CD8-positive, alpha-beta memory T cell (primary cell): ENCODE measurements at regions not wholly inside any gene's neighbourhood (a gene's known extent, or its start where the extent isn't known, plus 50 kb on each side); places are given as distances from the start of the nearest gene placed in this dataset.

ENCODE experiments used
- CTCF ChIA-PET: fragments of 350-600 bp; sonication (Branson Sonifier 250); formaldehyde crosslinking; loops from one replicate; lab custom pipeline; 2021; ENCODE audit warnings: antibody characterized with exemption; lab: Charles Lee
- POLR2A ChIA-PET: fragments of 350-600 bp; sonication (Branson Sonifier 250); formaldehyde crosslinking; loops from one replicate; lab custom pipeline; 2021; ENCODE audit warnings: antibody characterized with exemption; lab: Charles Lee
- DNase-seq, 5 donors: peaks; one replicate each; pipeline versions ENCODE4 v3.0.0 to v3.0.0-alpha.2; 2020 to 2022; ENCODE audit warnings: mixed read lengths in 1 of 5
- H3K27ac ChIP-seq: one replicate; pipeline ENCODE4 v1.7.0; 2013; ENCODE audit warnings: low read depth, mild to moderate bottlenecking, low read length, moderate library complexity
- H3K27me3 ChIP-seq: 2 replicates; pipeline ENCODE4 v1.7.0; 2013; ENCODE audit warnings: low read length, mild to moderate bottlenecking; ENCODE audit not compliant: insufficient read depth, poor library complexity, severe bottlenecking
- H3K36me3 ChIP-seq: 2 replicates; pipeline ENCODE4 v1.7.0; 2013; ENCODE audit warnings: mild to moderate bottlenecking, low read length, moderate library complexity; ENCODE audit not compliant: insufficient read depth
- H3K4me1 ChIP-seq: 2 replicates; pipeline ENCODE4 v1.7.0; 2013; ENCODE audit warnings: mild to moderate bottlenecking, low read length, moderate library complexity; ENCODE audit not compliant: insufficient read depth
- H3K4me3 ChIP-seq: 2 replicates; pipeline ENCODE4 v1.7.0; 2013; ENCODE audit warnings: mild to moderate bottlenecking, low read length
- H3K9me3 ChIP-seq: 2 replicates; pipeline ENCODE4 v1.7.0; 2013; ENCODE audit warnings: mild to moderate bottlenecking, low read length
- H3K27ac Mint-ChIP-seq, 8 donors: one replicate each; pipeline ENCODE4 v1.8.0; 2020 to 2021; ENCODE audit warnings: mixed read lengths in 8 of 8, mild to moderate bottlenecking in 6 of 8, inconsistent platforms in 3 of 8, moderate library complexity in 3 of 8
- H3K27me3 Mint-ChIP-seq, 2 donors: one replicate each; pipeline ENCODE4 v1.8.0; 2020 to 2021; ENCODE audit warnings: mixed read lengths in 2 of 2, mild to moderate bottlenecking in 1 of 2, moderate library complexity in 1 of 2
- H3K36me3 Mint-ChIP-seq, 3 donors: one replicate each; pipeline ENCODE4 v1.8.0; 2020 to 2021; ENCODE audit warnings: mixed read lengths in 3 of 3, inconsistent platforms in 1 of 3, mild to moderate bottlenecking in 1 of 3
- H3K4me1 Mint-ChIP-seq, 3 donors: one replicate each; pipeline ENCODE4 v1.8.0; 2020 to 2021; ENCODE audit warnings: mixed read lengths in 3 of 3, inconsistent platforms in 1 of 3, mild to moderate bottlenecking in 1 of 3
- H3K4me3 Mint-ChIP-seq, 7 donors: one replicate each; pipeline ENCODE4 v1.8.0; 2020 to 2021; ENCODE audit warnings: mixed read lengths in 7 of 7, mild to moderate bottlenecking in 6 of 7, moderate library complexity in 4 of 7, inconsistent platforms in 2 of 7
- H3K9me3 Mint-ChIP-seq, 5 donors: one replicate each; pipeline ENCODE4 v1.8.0; 2020 to 2022; ENCODE audit warnings: mixed read lengths in 5 of 5, mild to moderate bottlenecking in 3 of 5, moderate library complexity in 2 of 5, inconsistent platforms in 1 of 5

DNA sequence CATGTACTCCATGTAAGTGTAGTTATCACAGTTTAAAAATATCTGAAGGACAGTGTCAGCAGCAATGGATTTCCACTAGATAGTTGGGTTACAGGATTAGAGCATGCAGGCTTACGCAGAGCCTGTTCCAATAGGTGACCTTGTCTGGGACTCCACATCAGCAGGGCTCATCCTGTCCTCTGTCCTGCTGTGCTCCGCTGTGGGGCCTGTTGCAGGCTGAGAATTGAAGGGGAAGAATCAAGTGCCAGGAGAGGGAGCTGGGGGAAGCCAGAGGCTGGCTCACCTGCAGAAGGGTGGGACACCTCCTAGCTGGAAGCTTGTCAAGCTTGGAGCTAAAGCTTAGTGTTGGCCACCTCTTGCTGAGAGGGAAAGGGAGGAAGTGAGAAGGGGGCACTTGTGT, 62.8 kb downstream of the XCL2 start:
- Histone ChIP-seq H3K4me1 (peaks cover 28% of the 10 kb centered on the region), H3K27me3 (no peaks in the 10 kb centered on the region), H3K27ac (no peak overlapping the region), H3K9me3 (no peaks in the 10 kb centered on the region), H3K4me3 (no peak overlapping the region), H3K36me3 (no peaks in the 10 kb centered on the region)
- Mint-ChIP-seq H3K27me3 (peaks cover 0 to 1% of the 10 kb centered on the region in 2 donors), H3K4me1 (peaks cover 83 to 97% (median 90%) of the 10 kb centered on the region in 3 donors), H3K4me3 (no peak overlapping the region), H3K27ac (peak overlapping the region in 3 of 8 donors; percentile 5 to 68 (median 26)), H3K36me3 (peaks cover 0 to 1% (median under 1%) of the 10 kb centered on the region in 3 donors), H3K9me3 (peaks cover 0 to 3% (median 0%) of the 10 kb centered on the region in 5 donors)
- ChIA-PET POLR2A (no interaction called here), CTCF (interaction anchor here (0.8 to 1.1 kb wide), 3 partner anchors 11 to 40 kb away, joined by 3 read pairs; no protein-coding TSS in a partner anchor)
- DNase-seq = no peak

DNA sequence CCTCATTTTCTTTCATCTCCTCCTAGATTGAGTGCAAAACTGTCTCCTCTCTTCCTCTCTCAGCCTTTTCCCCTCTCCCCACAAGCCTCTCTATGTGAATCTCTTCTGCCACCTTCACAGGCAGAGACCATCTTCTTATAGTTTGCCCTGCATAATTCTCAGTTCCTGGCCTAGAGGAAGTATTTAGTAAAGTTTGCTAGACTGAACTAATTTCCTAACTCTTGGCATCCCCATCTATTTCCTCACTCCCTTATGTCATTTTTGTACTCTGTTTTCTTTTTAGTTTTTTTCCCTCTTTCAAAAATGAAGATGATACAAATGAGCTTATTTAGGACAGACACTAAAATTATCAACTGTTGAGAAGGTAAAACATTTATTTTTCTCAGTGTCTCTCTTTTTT, 66.0 kb downstream of the XCL2 start:
- Mint-ChIP-seq H3K36me3 (peaks cover 3 to 15% (median 5%) of the 10 kb centered on the region in 3 donors), H3K27me3 (no peaks in the 10 kb centered on the region), H3K27ac (peak overlapping the region in 6 of 8 donors; percentile 7 to 51 (median 26)), H3K4me1 (peaks cover 64 to 77% (median 66%) of the 10 kb centered on the region in 3 donors), H3K9me3 (peaks cover 3 to 13% (median 11%) of the 10 kb centered on the region in 5 donors), H3K4me3 (peak overlapping the region in 1 of 7 donors; percentile 4)
- H3K27me3 ChIP-seq = no peaks in the 10 kb centered on the region
- no peaks in the 10 kb centered on the region for H3K36me3 ChIP-seq
- ChIA-PET CTCF (interaction anchor here (1.0 to 2.0 kb wide), 4 partner anchors 28 to 135 kb away, joined by 3 to 4 read pairs (median 4); no protein-coding TSS in a partner anchor), POLR2A (interaction anchor here (0.7 kb wide), 1 partner anchor 36 kb away, joined by 3 read pairs; no protein-coding TSS in a partner anchor)
- no peak for DNase-seq
- no peak overlapping the region for H3K4me3 ChIP-seq
- no peak overlapping the region for H3K27ac ChIP-seq
- H3K4me1 ChIP-seq = peaks cover 12% of the 10 kb centered on the region
- H3K9me3 ChIP-seq = no peaks in the 10 kb centered on the region

DNA sequence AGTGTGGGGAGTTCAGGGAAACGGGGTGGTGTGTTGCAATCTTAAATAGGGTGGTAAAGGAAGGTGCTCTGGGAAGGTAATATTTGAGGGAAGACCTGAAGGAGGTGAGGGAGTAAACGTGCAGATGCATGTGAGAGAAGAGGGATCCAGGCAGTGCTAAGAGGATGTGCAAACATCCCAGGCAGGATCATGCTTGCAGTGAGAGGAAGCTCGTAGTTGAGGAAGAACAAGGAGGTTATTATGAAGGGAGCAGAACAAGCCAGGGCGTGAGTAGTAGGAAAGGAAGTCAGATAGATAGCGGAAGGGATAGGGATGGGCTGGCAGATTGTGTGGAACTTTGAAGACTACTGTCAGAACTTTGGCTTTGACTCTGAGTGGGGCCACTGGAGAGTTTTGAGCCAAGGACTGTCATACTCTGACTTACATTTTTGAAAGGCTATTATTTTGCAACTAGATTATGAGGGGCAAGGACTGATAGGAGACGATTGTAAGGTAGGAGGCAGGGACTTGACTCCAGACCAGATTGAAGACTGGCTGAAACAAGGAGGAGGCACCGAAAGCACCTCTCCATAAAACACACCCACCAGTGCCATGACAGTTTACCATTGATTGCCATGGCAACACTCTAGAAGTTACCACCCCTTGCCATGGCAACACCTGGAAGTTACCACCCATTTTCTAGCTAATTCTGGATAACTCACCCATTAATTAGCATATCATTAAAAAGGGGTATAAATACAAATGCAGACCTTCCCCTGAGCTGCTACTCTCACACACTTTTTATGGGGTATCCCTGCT, 67.0 kb downstream of the XCL2 start:
- H3K27ac Mint-ChIP-seq = peak overlapping the region in 1 of 8 donors; percentile 2
- H3K9me3 ChIP-seq = no peaks in the 10 kb centered on the region
- POLR2A ChIA-PET = no interaction called here
- H3K4me3 ChIP-seq = no peak overlapping the region
- peaks cover 3 to 17% (median 5%) of the 10 kb centered on the region in 3 donors for H3K36me3 Mint-ChIP-seq
- H3K9me3 Mint-ChIP-seq = peaks cover 3 to 13% (median 11%) of the 10 kb centered on the region in 5 donors
- no peaks in the 10 kb centered on the region for H3K27me3 Mint-ChIP-seq
- CTCF ChIA-PET = interaction anchor here (1.3 to 2.0 kb wide), 3 partner anchors 29 to 47 kb away, joined by 3 to 4 read pairs (median 4); no protein-coding TSS in a partner anchor
- no peaks in the 10 kb centered on the region for H3K27me3 ChIP-seq
- H3K27ac ChIP-seq = no peak overlapping the region
- no peaks in the 10 kb centered on the region for H3K36me3 ChIP-seq
- no peak for DNase-seq
- peaks cover 12% of the 10 kb centered on the region for H3K4me1 ChIP-seq
- H3K4me3 Mint-ChIP-seq = no peak overlapping the region
- peaks cover 57 to 70% (median 57%) of the 10 kb centered on the region in 3 donors for H3K4me1 Mint-ChIP-seq

DNA sequence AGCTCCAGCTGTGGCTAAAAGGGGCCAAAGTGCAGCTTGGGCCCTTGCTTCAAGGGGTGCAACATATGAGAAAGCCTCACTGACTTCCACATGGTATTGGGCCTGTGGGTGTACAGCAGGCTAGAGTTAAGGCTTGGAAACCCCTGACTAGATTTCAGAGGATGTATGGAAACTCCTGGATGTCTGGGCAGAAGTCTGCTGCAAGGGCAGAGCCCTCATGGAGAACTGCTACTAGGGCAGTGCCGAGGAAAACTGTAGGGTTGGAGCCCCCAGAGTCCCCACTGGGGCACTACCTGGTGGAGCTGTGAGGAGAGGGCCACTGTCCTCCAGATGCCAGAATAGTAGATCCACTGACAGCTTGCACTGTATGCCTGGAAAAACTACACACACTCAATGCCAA, 69.5 kb downstream of the XCL2 start:
- Histone ChIP-seq H3K27me3 (no peaks in the 10 kb centered on the region), H3K27ac (no peak overlapping the region), H3K4me3 (no peak overlapping the region), H3K36me3 (no peaks in the 10 kb centered on the region), H3K9me3 (no peaks in the 10 kb centered on the region), H3K4me1 (peaks cover 31% of the 10 kb centered on the region)
- POLR2A ChIA-PET = no interaction called here
- Mint-ChIP-seq H3K9me3 (peaks cover 3 to 13% (median 11%) of the 10 kb centered on the region in 5 donors), H3K4me1 (peaks cover 55 to 67% (median 57%) of the 10 kb centered on the region in 3 donors), H3K27ac (no peak overlapping the region), H3K36me3 (peaks cover 3 to 17% (median 5%) of the 10 kb centered on the region in 3 donors), H3K27me3 (no peaks in the 10 kb centered on the region), H3K4me3 (no peak overlapping the region)
- DNase-seq = no peak
- CTCF ChIA-PET = no interaction called here

DNA sequence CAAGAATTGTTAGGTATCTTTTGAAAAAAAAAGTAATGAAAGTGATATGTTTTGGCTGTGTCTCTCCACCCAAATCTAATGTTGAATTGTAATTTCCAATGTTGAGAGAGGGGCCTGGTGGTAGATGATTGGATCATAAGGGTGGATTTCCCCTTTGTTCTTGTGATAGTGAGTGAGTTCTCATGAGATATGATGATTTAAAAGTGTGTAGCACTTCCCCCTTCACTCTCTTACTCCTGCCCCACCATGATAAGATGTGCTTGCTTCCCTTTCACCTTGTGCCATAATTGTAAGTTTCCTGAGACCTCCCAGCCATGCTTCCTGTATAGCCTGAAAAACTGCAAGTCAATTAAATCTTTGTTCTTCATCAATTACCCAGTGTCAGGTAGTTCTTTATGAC, 70.7 kb downstream of the XCL2 start:
- H3K36me3 Mint-ChIP-seq = peaks cover 3 to 17% (median 5%) of the 10 kb centered on the region in 3 donors
- Histone ChIP-seq H3K36me3 (no peaks in the 10 kb centered on the region), H3K27me3 (no peaks in the 10 kb centered on the region), H3K9me3 (no peaks in the 10 kb centered on the region), H3K4me3 (no peak overlapping the region), H3K4me1 (peaks cover 40% of the 10 kb centered on the region), H3K27ac (no peak overlapping the region)
- no peaks in the 10 kb centered on the region for H3K27me3 Mint-ChIP-seq
- ChIA-PET POLR2A (no interaction called here), CTCF (no interaction called here)
- H3K4me3 Mint-ChIP-seq = no peak overlapping the region
- peaks cover 3 to 13% (median 11%) of the 10 kb centered on the region in 5 donors for H3K9me3 Mint-ChIP-seq
- H3K27ac Mint-ChIP-seq = no peak overlapping the region
- H3K4me1 Mint-ChIP-seq = peaks cover 57 to 67% (median 57%) of the 10 kb centered on the region in 3 donors
- DNase-seq = no peak

DNA sequence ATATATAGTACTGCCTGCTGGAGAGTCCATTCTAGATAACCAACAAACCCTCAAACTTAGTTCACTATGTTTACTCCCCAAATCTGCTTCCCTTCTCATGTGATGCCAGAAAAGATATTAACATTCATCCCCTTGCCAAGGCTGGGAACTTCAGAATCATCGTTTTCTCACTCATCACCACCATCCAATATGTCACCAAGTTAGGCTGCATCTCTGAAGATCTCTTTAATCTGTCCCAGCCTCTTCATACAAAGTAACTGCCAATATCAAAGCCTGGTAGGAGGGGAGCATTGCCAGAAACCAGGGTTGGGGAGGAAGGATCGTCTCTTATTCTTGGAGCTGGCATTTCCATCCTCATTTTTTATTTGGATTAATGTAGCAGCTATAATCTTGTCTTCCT, 71.6 kb downstream of the XCL2 start:
- H3K27ac Mint-ChIP-seq = no peak overlapping the region
- H3K36me3 Mint-ChIP-seq = peaks cover 3 to 17% (median 5%) of the 10 kb centered on the region in 3 donors
- Histone ChIP-seq H3K4me3 (no peak overlapping the region), H3K27me3 (no peaks in the 10 kb centered on the region), H3K36me3 (no peaks in the 10 kb centered on the region), H3K4me1 (peaks cover 40% of the 10 kb centered on the region), H3K27ac (no peak overlapping the region), H3K9me3 (no peaks in the 10 kb centered on the region)
- H3K4me1 Mint-ChIP-seq = peaks cover 56 to 67% (median 57%) of the 10 kb centered on the region in 3 donors
- ChIA-PET POLR2A (interaction anchor here (0.5 kb wide), 1 partner anchor 227 kb away, joined by 3 read pairs; no protein-coding TSS in a partner anchor), CTCF (no interaction called here)
- peaks cover 3 to 13% (median 11%) of the 10 kb centered on the region in 5 donors for H3K9me3 Mint-ChIP-seq
- no peak for DNase-seq
- no peaks in the 10 kb centered on the region for H3K27me3 Mint-ChIP-seq
- no peak overlapping the region for H3K4me3 Mint-ChIP-seq

DNA sequence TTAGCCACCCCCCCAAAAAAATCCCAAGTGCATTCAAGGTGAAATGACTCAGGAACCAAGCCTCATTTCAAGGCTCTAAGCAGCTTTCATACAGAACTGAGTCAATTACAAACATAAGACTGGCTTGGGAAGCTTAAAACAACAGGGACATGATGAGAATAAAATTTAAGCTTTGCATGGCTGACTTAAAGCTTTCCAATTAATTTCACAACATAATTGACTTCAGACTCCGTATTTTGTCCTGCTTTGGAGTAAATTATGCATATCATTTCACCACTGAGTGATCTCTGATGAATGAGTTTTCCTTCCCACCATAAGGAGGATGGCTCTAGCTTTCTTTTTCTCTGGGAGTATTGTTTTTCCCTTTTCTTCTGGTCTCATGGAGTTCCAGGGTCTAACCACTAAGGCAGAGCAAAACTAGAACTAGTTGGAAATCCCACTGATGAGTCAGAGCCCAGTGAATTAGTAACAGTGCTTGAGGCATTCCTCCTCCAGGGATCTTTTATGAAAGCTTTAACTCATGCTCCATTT, 72.8 kb downstream of the XCL2 start:
- Histone ChIP-seq H3K27ac (no peak overlapping the region), H3K36me3 (no peaks in the 10 kb centered on the region), H3K4me3 (no peak overlapping the region), H3K9me3 (no peaks in the 10 kb centered on the region), H3K4me1 (peaks cover 51% of the 10 kb centered on the region), H3K27me3 (no peaks in the 10 kb centered on the region)
- Mint-ChIP-seq H3K9me3 (peaks cover 0 to 13% (median 11%) of the 10 kb centered on the region in 5 donors), H3K4me3 (peak overlapping the region in 1 of 7 donors; percentile 8), H3K27me3 (no peaks in the 10 kb centered on the region), H3K27ac (peak overlapping the region in 3 of 8 donors; percentile 37 to 69 (median 59)), H3K4me1 (peaks cover 60 to 68% (median 60%) of the 10 kb centered on the region in 3 donors), H3K36me3 (peaks cover 2 to 17% (median 5%) of the 10 kb centered on the region in 3 donors)
- CTCF ChIA-PET = interaction anchor here (2.5 kb wide), 1 partner anchor 27 kb away, joined by 7 read pairs; no protein-coding TSS in a partner anchor
- no peak for DNase-seq
- POLR2A ChIA-PET = no interaction called here
